H1 (cell line): ENCODE measurements at regions not wholly inside any gene's neighbourhood (a gene's known extent, or its start where the extent isn't known, plus 50 kb on each side); places are given as distances from the start of the nearest gene placed in this dataset.

ENCODE experiments used
- CTCF ChIA-PET: fragments of 300-600 bp; sonication (Branson Sonifier 250); formaldehyde crosslinking; loops from one replicate; lab custom pipeline; 2021; ENCODE audit not compliant: partially characterized antibody; lab: Charles Lee
- POLR2A ChIA-PET: fragments of 300-600 bp; sonication (Branson Sonifier 250); formaldehyde crosslinking; loops from one replicate; lab custom pipeline; 2021; ENCODE audit warnings: inconsistent platforms; ENCODE audit not compliant: partially characterized antibody; lab: Charles Lee
- DNase-seq, 2 experiments: peaks; one replicate each; pipeline versions ENCODE4 v3.0.0 to v3.0.0-alpha.2; 2010 to 2022; ENCODE audit warnings: low spot score in 2 of 2, low read depth in 1 of 2, mixed read lengths in 1 of 2
- FAIRE-seq: peaks from 2 replicates; lab custom pipeline; 2011; peaks lifted over from hg19 to GRCh38; lab: Jason Lieb, UNC
- H2AFZ ChIP-seq: 2 replicates; pipeline ENCODE4 v1.8.1; 2012; ENCODE audit warnings: low read length, inconsistent platforms
- H2AK5ac ChIP-seq: 2 replicates; pipeline ENCODE4 v1.6.1; 2013; ENCODE audit warnings: low read depth, low read length
- H2BK120ac ChIP-seq: replicated peaks from 2 replicates; pipeline ENCODE3; 2013; ENCODE audit warnings: low read depth, low read length, inconsistent platforms
- H2BK12ac ChIP-seq: 2 replicates; pipeline ENCODE4 v1.6.1; 2013; ENCODE audit warnings: low read depth, low read length
- H2BK15ac ChIP-seq: 2 replicates; pipeline ENCODE4 v1.6.1; 2013; ENCODE audit warnings: low read length
- H2BK20ac ChIP-seq: 2 replicates; pipeline ENCODE4 v1.6.1; 2013; ENCODE audit warnings: low read length
- H2BK5ac ChIP-seq: 2 replicates; pipeline ENCODE4 v1.6.1; 2013; ENCODE audit warnings: low read depth, low read length
- H3K14ac ChIP-seq: 2 replicates; pipeline ENCODE4 v1.6.1; 2013; ENCODE audit warnings: inconsistent platforms; ENCODE audit not compliant: insufficient read length
- H3K18ac ChIP-seq: 2 replicates; pipeline ENCODE4 v1.6.1; 2013; ENCODE audit warnings: low read length; ENCODE audit errors: extremely low read depth
- H3K23ac ChIP-seq: 2 replicates; pipeline ENCODE4 v1.6.1; 2013; ENCODE audit warnings: inconsistent platforms; ENCODE audit not compliant: insufficient read length
- H3K23me2 ChIP-seq: 2 replicates; pipeline ENCODE4 v1.6.1; 2013; ENCODE audit warnings: low read depth, low read length
- H3K27ac ChIP-seq: 2 replicates; pipeline ENCODE4 v1.6.1; 2011; ENCODE audit warnings: low read depth, low read length, inconsistent platforms
- H3K27me3 ChIP-seq, 4 experiments: replicated peaks in 1 of 4; 1 replicate in 1 of 4; 2 replicates in 3 of 4; pipeline versions ENCODE4 v1.6.1 to v1.8.1; 2011 to 2013; ENCODE audit warnings: low read length in 3 of 4, mild to moderate bottlenecking in 3 of 4, inconsistent platforms in 2 of 4, mixed read lengths in 2 of 4, moderate library complexity in 1 of 4; ENCODE audit not compliant: control insufficient read depth in 3 of 4, insufficient read depth in 3 of 4; ENCODE audit errors: extremely low read depth in 1 of 4
- H3K36me3 ChIP-seq, 4 experiments: 2 replicates each; pipeline versions ENCODE4 v1.6.1 to v1.8.1; 2011 to 2013; ENCODE audit warnings: mild to moderate bottlenecking in 4 of 4, low read length in 3 of 4, moderate library complexity in 2 of 4, control low read depth in 1 of 4, inconsistent platforms in 1 of 4; ENCODE audit not compliant: insufficient read depth in 4 of 4, control insufficient read depth in 2 of 4
- H3K4ac ChIP-seq: replicated peaks from 2 replicates; pipeline ENCODE3; 2013; ENCODE audit warnings: low read length, low read depth, mixed read lengths, inconsistent platforms; ENCODE audit not compliant: insufficient read length
- H3K4me1 ChIP-seq, 4 experiments: replicated peaks in 1 of 4; 1 replicate in 1 of 4; 2 replicates in 3 of 4; pipeline versions ENCODE4 v1.6.1 to v1.8.1; 2011 to 2013; ENCODE audit warnings: low read length in 3 of 4, inconsistent platforms in 2 of 4, mixed read lengths in 1 of 4; ENCODE audit not compliant: insufficient read depth in 4 of 4, control insufficient read depth in 3 of 4
- H3K4me2 ChIP-seq, 2 experiments: 2 replicates each; pipeline versions ENCODE4 v1.6.1 to v1.8.1; 2011 to 2013; ENCODE audit warnings: low read depth in 2 of 2, low read length in 2 of 2, control low read depth in 1 of 2, inconsistent platforms in 1 of 2, mild to moderate bottlenecking in 1 of 2; ENCODE audit not compliant: insufficient read depth in 1 of 2
- H3K4me3 ChIP-seq, 4 experiments: fragments of 200-600, 300-600 bp in 1 of 4; sonication (generic), shearing (Covaris generic), sonication (Bioruptor Twin) in 1 of 4; 2 replicates each; pipeline versions ENCODE4 v1.5.1 to v1.8.1; 2011 to 2016; ENCODE audit warnings: low read length in 4 of 4, low read depth in 3 of 4, control low read depth in 2 of 4, inconsistent platforms in 2 of 4, mild to moderate bottlenecking in 2 of 4, mixed read lengths in 1 of 4, moderate library complexity in 1 of 4; ENCODE audit not compliant: insufficient read depth in 2 of 4; ENCODE audit errors: extremely low read depth in 1 of 4
- H3K56ac ChIP-seq: replicated peaks from 2 replicates; pipeline ENCODE3; 2013; ENCODE audit warnings: low read depth, mild to moderate bottlenecking, mixed read lengths, low read length, inconsistent platforms; ENCODE audit not compliant: insufficient read length
- H3K79me1 ChIP-seq: 2 replicates; pipeline ENCODE4 v1.6.1; 2013; ENCODE audit warnings: low read depth, low read length, control low read depth
- H3K79me2 ChIP-seq, 2 experiments: 2 replicates each; pipeline versions ENCODE4 v1.6.1 to v1.8.1; 2012 to 2013; ENCODE audit warnings: low read length in 2 of 2, mild to moderate bottlenecking in 2 of 2, inconsistent platforms in 1 of 2; ENCODE audit not compliant: insufficient read depth in 2 of 2, control insufficient read depth in 1 of 2
- H3K9ac ChIP-seq, 4 experiments: replicated peaks in 1 of 4; 1 replicate in 1 of 4; 2 replicates in 3 of 4; pipeline versions ENCODE4 v1.6.1 to v1.8.1; 2011 to 2013; ENCODE audit warnings: low read depth in 3 of 4, low read length in 3 of 4, control low read depth in 2 of 4, mild to moderate bottlenecking in 2 of 4, moderate library complexity in 2 of 4, inconsistent platforms in 1 of 4; ENCODE audit errors: extremely low read depth in 1 of 4
- H3K9me3 ChIP-seq, 2 experiments: 2 replicates each; pipeline versions ENCODE4 v1.6.1 to v1.8.1; 2012 to 2013; ENCODE audit warnings: mild to moderate bottlenecking in 2 of 2, moderate library complexity in 2 of 2, control low read depth in 1 of 2, inconsistent platforms in 1 of 2, low read depth in 1 of 2, low read length in 1 of 2, mixed read lengths in 1 of 2; ENCODE audit not compliant: insufficient read depth in 2 of 2
- H4K20me1 ChIP-seq, 2 experiments: replicated peaks in 1 of 2; 2 replicates each; pipeline versions ENCODE3 to v1.8.1; 2011 to 2013; ENCODE audit warnings: inconsistent platforms in 2 of 2, low read length in 2 of 2, mild to moderate bottlenecking in 1 of 2; ENCODE audit not compliant: insufficient read depth in 2 of 2, control insufficient read depth in 1 of 2
- H4K5ac ChIP-seq: 2 replicates; pipeline ENCODE4 v1.6.1; 2013; ENCODE audit warnings: low read length, low read depth, mixed read lengths, inconsistent platforms; ENCODE audit not compliant: insufficient read length
- H4K8ac ChIP-seq: 2 replicates; pipeline ENCODE4 v1.8.0; 2013; ENCODE audit warnings: mild to moderate bottlenecking, moderate library complexity, low read length, inconsistent platforms; ENCODE audit not compliant: insufficient read depth; ENCODE audit errors: extremely low read depth
- H4K91ac ChIP-seq: replicated peaks from 2 replicates; pipeline ENCODE3; 2013; ENCODE audit warnings: low read length, mixed read lengths, inconsistent platforms; ENCODE audit not compliant: insufficient read length
- CBX5 ChIP-seq: fragments of 300-800, 300-1000 bp; sonication (generic); IDR thresholded peaks from 2 replicates; pipeline ENCODE4 v1.7.1; 2016; ENCODE audit warnings: antibody characterized with exemption, low read length, low read depth
- CEBPB ChIP-seq: IDR thresholded peaks from 2 replicates; pipeline ENCODE4 v1.6.1; 2012; ENCODE audit warnings: low read depth, low read length
- CTCF ChIP-seq, 3 experiments: IDR thresholded peaks; 1 replicate in 2 of 3; 2 replicates in 1 of 3; pipeline versions ENCODE4 v1.5.1 to v1.6.1; 2011; ENCODE audit warnings: low read length in 3 of 3, mild to moderate bottlenecking in 3 of 3, inconsistent platforms in 2 of 3, low read depth in 1 of 3, moderate library complexity in 1 of 3; ENCODE audit not compliant: insufficient read depth in 1 of 3; ENCODE audit errors: control extremely low read depth in 1 of 3
- GABPA ChIP-seq: IDR thresholded peaks from 2 replicates; pipeline ENCODE4 v1.6.1; 2011; ENCODE audit warnings: mild to moderate bottlenecking, low read length, moderate library complexity, borderline replicate concordance; ENCODE audit not compliant: insufficient read depth
- JUND ChIP-seq: IDR thresholded peaks from 2 replicates; pipeline ENCODE4 v1.6.1; 2011; ENCODE audit warnings: mild to moderate bottlenecking, improper control_type of control experiment, low read length
- RXRA ChIP-seq: IDR thresholded peaks from 2 replicates; pipeline ENCODE4 v1.6.1; 2011; ENCODE audit warnings: low read depth, mild to moderate bottlenecking, low read length, moderate library complexity; ENCODE audit not compliant: insufficient read depth
- TCF12 ChIP-seq: IDR thresholded peaks from 2 replicates; pipeline ENCODE4 v1.6.1; 2011; ENCODE audit warnings: low read depth, mild to moderate bottlenecking, low read length
- WGBS, 2 experiments: shearing (Covaris generic) in 1 of 2; methylation state at CpG; one replicate each; pipeline versions ENCODE4 v1.1.6 to v1.1.7; 2013 to 2015; ENCODE audit warnings: low lambda C conversion rate in 2 of 2, mixed read lengths in 2 of 2, inconsistent platforms in 1 of 2, low coverage in 1 of 2, missing lambda C conversion rate in 1 of 2; ENCODE audit not compliant: insufficient replicate concordance in 2 of 2, insufficient coverage in 1 of 2, insufficient read length in 1 of 2; ENCODE audit errors: extremely low coverage in 1 of 2, missing lambda C conversion rate in 1 of 2; 5-methylcytosine and 5-hydroxymethylcytosine counted together

DNA sequence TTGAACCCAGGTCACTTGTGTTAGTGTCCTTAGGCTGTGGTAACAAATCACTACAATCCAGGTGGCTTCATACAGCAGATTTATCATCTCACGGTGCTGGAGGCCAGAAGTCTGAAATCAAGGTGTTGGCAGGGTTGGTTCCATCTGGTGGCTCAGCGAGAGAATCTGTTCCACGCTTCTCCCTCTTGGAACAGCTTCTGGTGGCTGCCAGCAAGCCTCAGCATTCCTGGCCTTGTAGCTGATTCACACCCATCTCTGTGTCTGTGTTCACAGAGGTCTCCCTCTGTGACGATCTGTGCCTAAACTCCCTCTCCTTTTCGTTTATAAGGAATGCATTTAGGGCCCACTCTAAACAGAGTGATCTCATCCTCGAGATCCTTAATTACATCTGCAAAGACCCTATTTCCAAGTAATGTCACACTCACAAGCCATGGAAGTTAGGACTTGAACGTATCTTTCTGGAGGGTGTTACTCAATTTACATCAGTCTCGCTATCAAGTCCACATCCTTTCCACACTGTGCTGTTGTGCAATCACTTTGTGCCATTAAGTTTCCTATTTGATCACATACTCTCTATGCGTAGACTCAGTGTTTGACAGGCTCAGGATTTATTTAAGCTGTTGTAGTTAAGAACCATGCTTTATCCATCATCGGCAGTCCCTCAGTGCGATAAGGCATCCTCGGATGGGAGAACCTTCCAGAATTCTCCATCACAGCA, 164.4 kb downstream of the SOCS6 start:
- no peak overlapping the region for H3K18ac ChIP-seq
- H2BK120ac ChIP-seq = no peak overlapping the region
- no peak overlapping the region for H2BK15ac ChIP-seq
- H4K5ac ChIP-seq = no peak overlapping the region
- H3K9ac ChIP-seq = no peak overlapping the region
- H2BK5ac ChIP-seq = no peak overlapping the region
- H3K27me3 ChIP-seq = no peaks in the 10 kb centered on the region
- H4K20me1 ChIP-seq = no peaks in the 10 kb centered on the region
- no peak overlapping the region for H4K8ac ChIP-seq
- H3K23ac ChIP-seq = no peak overlapping the region
- H3K23me2 ChIP-seq = no peaks in the 10 kb centered on the region
- no peaks in the 10 kb centered on the region for H3K9me3 ChIP-seq
- no peak overlapping the region for H3K4ac ChIP-seq
- no peaks in the 10 kb centered on the region for H3K36me3 ChIP-seq
- WGBS, 2 experiments = 92% methylated on average over 12 of the region's 12 CpGs; no CpG with 5 or more reads in 1 of the 2 experiments
- H3K56ac ChIP-seq = no peak overlapping the region
- FAIRE-seq (no peak), DNase-seq (no peak)
- H3K27ac ChIP-seq = no peak overlapping the region
- no peak overlapping the region for H4K91ac ChIP-seq
- no peaks in the 10 kb centered on the region for H3K79me2 ChIP-seq
- no peaks in the 10 kb centered on the region for H3K79me1 ChIP-seq
- ChIA-PET CTCF (interaction anchor here (1.2 to 7.8 kb wide), 11 partner anchors 13 to 301 kb away, joined by 3 to 84 read pairs (median 5); no protein-coding TSS in a partner anchor), POLR2A (no interaction called here)
- no peak overlapping the region for H3K14ac ChIP-seq
- TF ChIP-seq CTCF (IDR thresholded peaks at IDR 0.05; ENCODE audit: control extremely low read depth in 1 of 3, insufficient read depth in 1 of 3, low read depth in 1 of 3, low read length in 3 of 3) = no peak
- 0 out of 2 replicates have a peak, but pooled peaks have one; percentile 30 for TF ChIP-seq CEBPB
- TF ChIP-seq CBX5 = no peak
- no peak for TF ChIP-seq RXRA
- TF ChIP-seq JUND = no peak
- TF ChIP-seq TCF12 = no peak
- no peak for TF ChIP-seq GABPA
- H3K4me3 ChIP-seq = no peak overlapping the region
- peak overlapping the region; percentile 21; the same call in 1 of the 2 replicates for H2AFZ ChIP-seq
- no peak overlapping the region for H2BK12ac ChIP-seq
- H2AK5ac ChIP-seq = no peak overlapping the region
- H3K4me1 ChIP-seq = peaks cover 0 to 11% (median 0%) of the 10 kb centered on the region in 4 experiments; a peak in 2 of 7 replicates
- H2BK20ac ChIP-seq = no peak overlapping the region
- H3K4me2 ChIP-seq = no peak overlapping the region
